ENCODE measurements at regions not wholly inside any gene's neighbourhood (a gene's known extent, or its start where the extent isn't known, plus 50 kb on each side); places are given as distances from the start of the nearest gene placed in this dataset.

DNA sequence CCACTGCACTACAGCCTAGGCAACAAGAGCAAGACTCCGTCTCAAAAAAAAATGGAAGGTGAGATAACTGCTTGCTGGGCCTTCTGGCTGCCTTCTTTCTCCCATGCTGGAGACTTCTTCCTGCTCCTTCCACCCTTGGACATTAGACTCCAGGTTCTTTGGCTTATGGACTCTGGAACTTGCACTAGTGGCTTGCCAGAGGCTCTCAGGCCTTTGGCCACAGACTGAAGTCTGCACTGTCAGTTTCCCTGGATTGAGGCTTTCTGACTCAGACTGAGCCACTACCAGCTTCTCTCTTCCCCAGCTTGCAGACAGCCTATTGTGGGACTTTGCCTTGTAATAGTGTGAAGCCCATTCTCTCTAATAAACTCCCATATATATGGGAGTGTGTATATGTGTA lies 118.5 kb upstream of the SLC14A2 start:
- TF ChIP-seq GATA2 (IDR thresholded peaks at IDR 0.05; ENCODE audit: low read depth, low read length), result no peak
- TF ChIP-seq GATA3 (IDR thresholded peaks at IDR 0.05; ENCODE audit: low read depth, low read length), result no peak
